ENCODE measurements at regions not wholly inside any gene's neighbourhood (a gene's known extent, or its start where the extent isn't known, plus 50 kb on each side); places are given as distances from the start of the nearest gene placed in this dataset.

- H3K36me3 Mint-ChIP-seq (ENCODE audit: low read depth) = no peaks in the 10 kb centered on the region
- H3K9me3 Mint-ChIP-seq = peaks cover 9% of the 10 kb centered on the region
- TF ChIP-seq CTCF (IDR thresholded peaks at IDR 0.05; ENCODE audit: unreplicated experiment in 3 of 3) = no peak
- no peak overlapping the region for H3K4me3 Mint-ChIP-seq
- H3K27me3 Mint-ChIP-seq (ENCODE audit: low read depth) = no peaks in the 10 kb centered on the region
- peaks cover 15% of the 10 kb centered on the region for H3K4me1 Mint-ChIP-seq
- H3K27ac Mint-ChIP-seq = peak overlapping the region in 1 of 3 experiments; percentile 24
Observed at GRCh38 chr7:15932318-15932717, 245.8 kb upstream of the MEOX2 start.

- no peaks in the 10 kb centered on the region for H3K4me1 Mint-ChIP-seq
- H3K9me3 Mint-ChIP-seq = peaks cover 22% of the 10 kb centered on the region
- TF ChIP-seq CTCF (IDR thresholded peaks at IDR 0.05; ENCODE audit: unreplicated experiment in 3 of 3) = no peak
- H3K27ac Mint-ChIP-seq = no peak overlapping the region
- no peaks in the 10 kb centered on the region for H3K36me3 Mint-ChIP-seq (ENCODE audit: low read depth)
- H3K27me3 Mint-ChIP-seq (ENCODE audit: low read depth) = no peaks in the 10 kb centered on the region
- H3K4me3 Mint-ChIP-seq = no peak overlapping the region
Observed at GRCh38 chr7:15929411-15929810, 242.9 kb upstream of the MEOX2 start.

GRCh38 chr7:15925608-15926007, 239.1 kb upstream of the MEOX2 start:
- peaks cover 31% of the 10 kb centered on the region for H3K9me3 Mint-ChIP-seq
- no peak for TF ChIP-seq CTCF (IDR thresholded peaks at IDR 0.05; ENCODE audit: unreplicated experiment in 3 of 3)
- H3K27ac Mint-ChIP-seq = no peak overlapping the region
- H3K27me3 Mint-ChIP-seq (ENCODE audit: low read depth) = no peaks in the 10 kb centered on the region
- no peak overlapping the region for H3K4me3 Mint-ChIP-seq
- no peaks in the 10 kb centered on the region for H3K4me1 Mint-ChIP-seq
- no peaks in the 10 kb centered on the region for H3K36me3 Mint-ChIP-seq (ENCODE audit: low read depth)

- Mint-ChIP-seq H3K27me3 (ENCODE audit: low read depth) (no peaks in the 10 kb centered on the region), H3K4me3 (no peak overlapping the region), H3K4me1 (no peaks in the 10 kb centered on the region), H3K27ac (no peak overlapping the region), H3K36me3 (ENCODE audit: low read depth) (no peaks in the 10 kb centered on the region), H3K9me3 (peaks cover 28% of the 10 kb centered on the region)
- TF ChIP-seq CTCF (IDR thresholded peaks at IDR 0.05; ENCODE audit: unreplicated experiment in 3 of 3) = no peak
Observed at GRCh38 chr7:15924910-15925309, 238.4 kb upstream of the MEOX2 start.

GRCh38 chr7:15922002-15922401, 235.5 kb upstream of the MEOX2 start:
- H3K36me3 Mint-ChIP-seq (ENCODE audit: low read depth) = no peaks in the 10 kb centered on the region

More at GRCh38 chr7:15922002-15922401, 235.5 kb upstream of the MEOX2 start:
- no peaks in the 10 kb centered on the region for H3K27me3 Mint-ChIP-seq (ENCODE audit: low read depth)
- H3K9me3 Mint-ChIP-seq = peaks cover 19% of the 10 kb centered on the region
- H3K4me1 Mint-ChIP-seq = peaks cover 7% of the 10 kb centered on the region
- TF ChIP-seq CTCF (IDR thresholded peaks at IDR 0.05; ENCODE audit: unreplicated experiment in 3 of 3) = no peak
- no peak overlapping the region for H3K27ac Mint-ChIP-seq
- no peak overlapping the region for H3K4me3 Mint-ChIP-seq

Measured in nephron (organoid).